ENCODE measurements at regions not wholly inside any gene's neighbourhood (a gene's known extent, or its start where the extent isn't known, plus 50 kb on each side); places are given as distances from the start of the nearest gene placed in this dataset.

DNA sequence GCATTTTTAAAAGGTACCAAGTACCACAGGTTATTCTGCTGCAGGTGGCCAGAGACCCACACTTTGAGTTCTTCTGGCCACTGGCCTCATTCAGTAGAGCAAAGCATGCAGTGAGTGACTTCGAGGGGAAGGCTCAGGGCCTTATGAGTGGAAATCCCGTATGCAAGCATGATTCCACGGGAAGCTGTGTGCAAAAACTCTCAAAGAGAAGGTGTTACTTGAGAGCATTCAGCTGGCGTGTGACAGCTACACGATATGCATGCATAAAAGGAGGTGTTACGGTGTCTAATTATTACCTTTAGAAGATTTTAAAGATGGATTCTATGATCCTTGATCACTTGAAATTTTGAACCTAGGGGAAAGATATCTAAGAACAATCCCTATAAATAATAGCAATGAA, 160.3 kb downstream of the ENC1 start:
- Histone ChIP-seq H3F3A (ENCODE audit: insufficient read depth, low read length) (no peaks in the 10 kb centered on the region), H3K4me1 (ENCODE audit: low read length) (no peaks in the 10 kb centered on the region)
- TF ChIP-seq EZH2phosphoT487 (IDR thresholded peaks at IDR 0.05; ENCODE audit: low read length) (no peak), EZH2 (optimal IDR thresholded peaks at IDR 0.05; ENCODE audit: low read depth, low read length) (no peak), CTCF (IDR thresholded peaks at IDR 0.05; ENCODE audit: low read length) (no peak)

GRCh38 chr5:74478328-74478727, 162.2 kb downstream of the ENC1 start:
- no peaks in the 10 kb centered on the region for H3K4me1 ChIP-seq (ENCODE audit: low read length)

More for the DNA sequence above, 160.3 kb downstream of the ENC1 start:
- no peak for DNase-seq
- H4K20me1 ChIP-seq (ENCODE audit: insufficient read depth, low read length), result no peaks in the 10 kb centered on the region
- H3K27me3 ChIP-seq (replicated peaks; ENCODE audit: insufficient read depth, low read length), result no peaks in the 10 kb centered on the region
- no peaks in the 10 kb centered on the region for H3K9me2 ChIP-seq (replicated peaks; ENCODE audit: insufficient read depth, low read length)
- no peak overlapping the region for H2AFZ ChIP-seq (ENCODE audit: low read length)
- H3K9me3 ChIP-seq (replicated peaks; ENCODE audit: insufficient read depth, low read length), result no peaks in the 10 kb centered on the region
- no peak overlapping the region for H3K27ac ChIP-seq (ENCODE audit: low read length)
- H3K4me2 ChIP-seq (ENCODE audit: low read depth, low read length), result no peak overlapping the region
- no peak overlapping the region for H3K9ac ChIP-seq (ENCODE audit: low read length)
- no peak overlapping the region for H3K4me3 ChIP-seq (ENCODE audit: low read length)
- no peaks in the 10 kb centered on the region for H3K79me2 ChIP-seq (ENCODE audit: low read length)
- no peaks in the 10 kb centered on the region for H3K36me3 ChIP-seq (replicated peaks; ENCODE audit: insufficient read depth, low read length)

DNA sequence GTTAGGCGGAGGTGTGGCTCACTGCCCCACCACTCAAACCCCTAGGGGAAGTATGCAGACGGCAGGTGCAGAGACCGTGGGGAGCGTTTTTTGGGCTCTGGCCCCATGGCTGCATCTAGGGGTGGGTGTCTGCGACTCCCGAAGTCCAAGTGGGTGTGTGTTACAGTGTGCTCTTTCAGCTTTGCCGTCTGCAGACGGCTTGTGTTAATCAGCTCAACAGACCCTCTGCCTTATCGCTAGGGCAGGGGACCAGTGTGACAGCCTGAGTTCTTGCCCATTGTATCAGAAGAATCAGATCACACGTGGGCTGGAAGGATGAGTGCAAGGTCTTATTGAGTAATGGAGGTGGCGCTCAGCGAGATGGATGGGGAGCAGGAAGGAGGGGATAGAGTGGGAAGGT, 162.8 kb downstream of the ENC1 start:
- H3K27me3 ChIP-seq (replicated peaks; ENCODE audit: insufficient read depth, low read length), result no peaks in the 10 kb centered on the region
- H3K79me2 ChIP-seq (ENCODE audit: low read length), result no peaks in the 10 kb centered on the region
- no peak overlapping the region for H3K4me3 ChIP-seq (ENCODE audit: low read length)
- H3F3A ChIP-seq (ENCODE audit: insufficient read depth, low read length), result no peaks in the 10 kb centered on the region
- H3K9me2 ChIP-seq (replicated peaks; ENCODE audit: insufficient read depth, low read length), result no peaks in the 10 kb centered on the region
- H3K36me3 ChIP-seq (replicated peaks; ENCODE audit: insufficient read depth, low read length), result no peaks in the 10 kb centered on the region
- TF ChIP-seq EZH2 (optimal IDR thresholded peaks at IDR 0.05; ENCODE audit: low read depth, low read length) (no peak), CTCF (IDR thresholded peaks at IDR 0.05; ENCODE audit: low read length) (no peak), EZH2phosphoT487 (IDR thresholded peaks at IDR 0.05; ENCODE audit: low read length) (no peak)
- no peaks in the 10 kb centered on the region for H4K20me1 ChIP-seq (ENCODE audit: insufficient read depth, low read length)
- H3K4me2 ChIP-seq (ENCODE audit: low read depth, low read length), result no peak overlapping the region
- no peak overlapping the region for H3K9ac ChIP-seq (ENCODE audit: low read length)
- no peak overlapping the region for H2AFZ ChIP-seq (ENCODE audit: low read length)
- H3K9me3 ChIP-seq (replicated peaks; ENCODE audit: insufficient read depth, low read length), result no peaks in the 10 kb centered on the region
- H3K4me1 ChIP-seq (ENCODE audit: low read length), result no peaks in the 10 kb centered on the region
- no peak overlapping the region for H3K27ac ChIP-seq (ENCODE audit: low read length)
- no peak for DNase-seq

More at GRCh38 chr5:74478328-74478727, 162.2 kb downstream of the ENC1 start:
- no peaks in the 10 kb centered on the region for H3K79me2 ChIP-seq (ENCODE audit: low read length)
- no peak overlapping the region for H3K27ac ChIP-seq (ENCODE audit: low read length)
- no peak overlapping the region for H3K4me2 ChIP-seq (ENCODE audit: low read depth, low read length)
- H3K4me3 ChIP-seq (ENCODE audit: low read length), result no peak overlapping the region
- no peaks in the 10 kb centered on the region for H4K20me1 ChIP-seq (ENCODE audit: insufficient read depth, low read length)
- DNase-seq, result no peak
- no peak overlapping the region for H2AFZ ChIP-seq (ENCODE audit: low read length)
- TF ChIP-seq EZH2phosphoT487 (IDR thresholded peaks at IDR 0.05; ENCODE audit: low read length) (no peak), CTCF (IDR thresholded peaks at IDR 0.05; ENCODE audit: low read length) (no peak), EZH2 (optimal IDR thresholded peaks at IDR 0.05; ENCODE audit: low read depth, low read length) (no peak)
- H3F3A ChIP-seq (ENCODE audit: insufficient read depth, low read length), result no peaks in the 10 kb centered on the region
- H3K9ac ChIP-seq (ENCODE audit: low read length), result no peak overlapping the region
- H3K36me3 ChIP-seq (replicated peaks; ENCODE audit: insufficient read depth, low read length), result no peaks in the 10 kb centered on the region
- H3K9me3 ChIP-seq (replicated peaks; ENCODE audit: insufficient read depth, low read length), result no peaks in the 10 kb centered on the region
- H3K9me2 ChIP-seq (replicated peaks; ENCODE audit: insufficient read depth, low read length), result no peaks in the 10 kb centered on the region
- H3K27me3 ChIP-seq (replicated peaks; ENCODE audit: insufficient read depth, low read length), result no peaks in the 10 kb centered on the region
